Breast epithelium (tissue), 4 donors: ENCODE measurements at regions not wholly inside any gene's neighbourhood (a gene's known extent, or its start where the extent isn't known, plus 50 kb on each side); places are given as distances from the start of the nearest gene placed in this dataset.
"Not testable (repeated sequence)": the region's sequence is repeated elsewhere in the genome, so short reads cannot be mapped to it uniquely, and the experiment has no call there.

Experiments used
- DNase-seq, 2 donors: peaks; one replicate each; pipeline ENCODE4 v3.0.0-alpha.2; 2019; ENCODE audit warnings: low spot score in 2 of 2
- H3K27ac ChIP-seq, 2 donors: fragments of 200-600 bp; sonication (generic) in 1 of 2; one replicate each; pipeline ENCODE4 v1.5.1; 2016 to 2019; ENCODE audit warnings: mild to moderate bottlenecking in 1 of 2
- H3K27me3 ChIP-seq, 2 donors: fragments of 200-600 bp; sonication (generic) in 1 of 2; one replicate each; pipeline versions ENCODE4 v1.5.1 to v1.6.0; 2017 to 2019; ENCODE audit warnings: control low read depth in 1 of 2, mild to moderate bottlenecking in 1 of 2
- H3K36me3 ChIP-seq: fragments of 200-600 bp; one replicate; pipeline ENCODE4 v1.5.1; 2019
- H3K4me1 ChIP-seq, 2 donors: fragments of 200-600 bp; sonication (generic); one replicate each; pipeline ENCODE4 v1.5.1; 2016 to 2019; ENCODE audit warnings: control low read depth in 1 of 2
- H3K4me3 ChIP-seq, 3 donors: fragments of 200-600 bp; sonication (generic); 1 replicate in 2 of 3; 2 replicates in 1 of 3; pipeline ENCODE4 v1.5.1; 2016 to 2019; ENCODE audit warnings: mild to moderate bottlenecking in 3 of 3, moderate library complexity in 2 of 3
- H3K9me3 ChIP-seq, 2 donors: fragments of 200-600 bp; sonication (generic) in 1 of 2; one replicate each; pipeline ENCODE4 v1.5.1; 2016 to 2019; ENCODE audit warnings: control low read depth in 1 of 2
- POLR2A ChIP-seq: fragments of 450-650 bp; IDR thresholded peaks from one replicate; pipeline ENCODE4 v1.6.1; 2016; ENCODE audit warnings: antibody characterized with exemption, mild to moderate bottlenecking, moderate library complexity
- POLR2AphosphoS5 ChIP-seq, 3 donors: sonication (generic); formaldehyde crosslinking; IDR thresholded peaks; one replicate each; pipeline ENCODE4 v1.6.1; 2017; ENCODE audit warnings: antibody characterized with exemption in 3 of 3
- intact Hi-C: fragments of 100-400 bp; cut with DNase I; formaldehyde crosslinking; loops from one replicate; pipeline ENCODE4 v1.15.1; 2023; ENCODE audit warnings: low total_unique reads
- TF ChIP-seq, protein P1 (sequence below), 3 donors: fragments of 450-650 bp; IDR thresholded peaks; one replicate each; pipeline ENCODE4 v1.5.1; 2016 to 2017; ENCODE audit warnings: antibody characterized with exemption in 3 of 3, mild to moderate bottlenecking in 3 of 3, moderate library complexity in 3 of 3

DNA sequence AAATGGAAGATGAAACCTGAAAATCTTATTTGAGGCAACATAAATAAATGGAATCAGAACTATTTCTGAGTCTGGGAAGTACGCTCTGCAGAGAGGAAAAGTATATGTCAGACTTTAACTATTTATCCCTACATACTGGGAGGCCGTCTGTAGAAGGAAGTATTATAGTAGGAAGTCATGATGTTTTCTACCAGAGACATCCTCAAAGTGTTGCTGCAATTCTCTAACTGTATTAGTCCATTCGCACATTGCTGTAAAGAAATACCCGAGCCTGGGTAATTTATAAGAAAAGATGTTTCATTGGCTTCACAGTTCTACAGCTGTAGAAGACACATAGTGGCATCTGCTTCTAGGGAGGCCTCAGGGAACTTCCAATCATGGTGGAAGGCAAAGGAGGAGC lies 88.7 kb upstream of the TBL1X start:
- H3K27me3 ChIP-seq = peaks cover 0 to 27% of the 10 kb centered on the region in 2 donors

DNA sequence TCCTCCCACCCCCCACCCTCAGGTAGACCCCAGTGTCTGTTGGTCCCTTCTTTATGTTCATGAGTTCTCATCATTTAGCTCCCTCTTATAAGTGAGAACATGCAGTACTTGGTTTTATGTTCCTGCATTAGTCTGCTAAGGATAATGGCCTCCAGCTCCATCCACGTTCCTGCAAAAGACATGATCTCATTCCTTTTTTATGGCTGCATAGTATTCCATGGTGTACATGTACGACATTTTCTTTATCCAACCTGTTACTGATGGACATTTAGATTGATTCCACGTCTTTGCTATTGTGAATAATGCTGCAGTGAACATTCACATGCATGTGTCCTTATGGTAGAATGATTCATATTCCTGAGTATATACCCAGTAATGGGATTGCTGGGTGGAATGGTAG lies 87.6 kb upstream of the TBL1X start:
- intact Hi-C loops = loop anchor here (5.0 kb wide), 1 partner anchor 310 kb away; no protein-coding TSS in a partner anchor
- not testable (repeated sequence) for H3K4me1 ChIP-seq, DNase-seq, H3K9me3 ChIP-seq, H3K36me3 ChIP-seq, H3K4me3 ChIP-seq, H3K27ac ChIP-seq
- peaks cover 0 to 27% of the 10 kb centered on the region in 2 donors for H3K27me3 ChIP-seq

More for the DNA sequence above, 88.7 kb upstream of the TBL1X start:
- TF ChIP-seq POLR2A (no peak), POLR2AphosphoS5 (IDR thresholded peaks at IDR 0.05) (no peak)
- H3K4me3 ChIP-seq = no peak overlapping the region
- no peaks in the 10 kb centered on the region for H3K36me3 ChIP-seq
- no peaks in the 10 kb centered on the region for H3K4me1 ChIP-seq
- intact Hi-C loops = loop anchor here (5.0 kb wide), 1 partner anchor 311 kb away; no protein-coding TSS in a partner anchor
- H3K27ac ChIP-seq = no peak overlapping the region
- no peak for DNase-seq
- H3K9me3 ChIP-seq = no peaks in the 10 kb centered on the region

DNA sequence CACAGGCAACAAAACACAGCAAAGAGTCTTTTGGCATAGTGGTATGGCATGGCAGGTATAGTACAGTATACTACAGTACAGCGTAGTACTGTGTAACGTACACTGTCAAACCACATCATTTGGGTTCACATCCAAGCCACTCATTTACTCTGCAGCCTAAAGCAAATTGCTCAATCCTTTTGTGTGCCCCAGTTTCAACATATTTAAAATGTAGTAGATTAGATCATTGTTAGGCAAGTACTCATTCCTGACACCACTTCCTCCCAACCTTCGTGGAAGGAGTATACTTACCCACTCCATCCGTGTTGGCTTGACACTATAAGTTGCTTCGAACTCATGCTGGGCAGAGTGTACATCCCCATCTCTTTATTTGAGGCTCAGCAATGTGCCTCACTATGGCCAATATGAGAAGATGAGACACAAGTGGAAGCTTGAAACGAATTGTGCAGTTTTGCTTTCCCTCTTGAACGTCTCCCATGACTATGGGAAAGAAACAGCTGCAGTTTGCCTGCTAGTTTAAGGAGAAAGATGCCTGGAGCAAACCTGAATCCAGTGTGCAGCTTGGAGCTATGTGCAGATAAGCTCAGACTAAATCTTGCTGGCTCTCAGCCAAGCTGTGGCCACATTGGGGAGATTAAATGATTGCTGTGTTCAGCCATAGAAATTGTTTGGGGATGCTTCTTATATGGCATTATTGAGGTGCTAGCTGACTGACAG lies 85.7 kb upstream of the TBL1X start:
- intact Hi-C loops = loop anchor here (5.0 kb wide), 1 partner anchor 308 kb away; no protein-coding TSS in a partner anchor
- TF ChIP-seq POLR2AphosphoS5 (IDR thresholded peaks at IDR 0.05) = no peak
- TF ChIP-seq, protein P1, sequence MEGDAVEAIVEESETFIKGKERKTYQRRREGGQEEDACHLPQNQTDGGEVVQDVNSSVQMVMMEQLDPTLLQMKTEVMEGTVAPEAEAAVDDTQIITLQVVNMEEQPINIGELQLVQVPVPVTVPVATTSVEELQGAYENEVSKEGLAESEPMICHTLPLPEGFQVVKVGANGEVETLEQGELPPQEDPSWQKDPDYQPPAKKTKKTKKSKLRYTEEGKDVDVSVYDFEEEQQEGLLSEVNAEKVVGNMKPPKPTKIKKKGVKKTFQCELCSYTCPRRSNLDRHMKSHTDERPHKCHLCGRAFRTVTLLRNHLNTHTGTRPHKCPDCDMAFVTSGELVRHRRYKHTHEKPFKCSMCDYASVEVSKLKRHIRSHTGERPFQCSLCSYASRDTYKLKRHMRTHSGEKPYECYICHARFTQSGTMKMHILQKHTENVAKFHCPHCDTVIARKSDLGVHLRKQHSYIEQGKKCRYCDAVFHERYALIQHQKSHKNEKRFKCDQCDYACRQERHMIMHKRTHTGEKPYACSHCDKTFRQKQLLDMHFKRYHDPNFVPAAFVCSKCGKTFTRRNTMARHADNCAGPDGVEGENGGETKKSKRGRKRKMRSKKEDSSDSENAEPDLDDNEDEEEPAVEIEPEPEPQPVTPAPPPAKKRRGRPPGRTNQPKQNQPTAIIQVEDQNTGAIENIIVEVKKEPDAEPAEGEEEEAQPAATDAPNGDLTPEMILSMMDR (IDR thresholded peaks at IDR 0.05) = no peak
- TF ChIP-seq POLR2A = no peak
- no peak overlapping the region for H3K4me3 ChIP-seq
- no peaks in the 10 kb centered on the region for H3K9me3 ChIP-seq
- no peaks in the 10 kb centered on the region for H3K4me1 ChIP-seq
- no peak for DNase-seq
- H3K36me3 ChIP-seq = no peaks in the 10 kb centered on the region
- H3K27ac ChIP-seq = no peak overlapping the region
- peaks cover 0 to 31% of the 10 kb centered on the region in 2 donors for H3K27me3 ChIP-seq

DNA sequence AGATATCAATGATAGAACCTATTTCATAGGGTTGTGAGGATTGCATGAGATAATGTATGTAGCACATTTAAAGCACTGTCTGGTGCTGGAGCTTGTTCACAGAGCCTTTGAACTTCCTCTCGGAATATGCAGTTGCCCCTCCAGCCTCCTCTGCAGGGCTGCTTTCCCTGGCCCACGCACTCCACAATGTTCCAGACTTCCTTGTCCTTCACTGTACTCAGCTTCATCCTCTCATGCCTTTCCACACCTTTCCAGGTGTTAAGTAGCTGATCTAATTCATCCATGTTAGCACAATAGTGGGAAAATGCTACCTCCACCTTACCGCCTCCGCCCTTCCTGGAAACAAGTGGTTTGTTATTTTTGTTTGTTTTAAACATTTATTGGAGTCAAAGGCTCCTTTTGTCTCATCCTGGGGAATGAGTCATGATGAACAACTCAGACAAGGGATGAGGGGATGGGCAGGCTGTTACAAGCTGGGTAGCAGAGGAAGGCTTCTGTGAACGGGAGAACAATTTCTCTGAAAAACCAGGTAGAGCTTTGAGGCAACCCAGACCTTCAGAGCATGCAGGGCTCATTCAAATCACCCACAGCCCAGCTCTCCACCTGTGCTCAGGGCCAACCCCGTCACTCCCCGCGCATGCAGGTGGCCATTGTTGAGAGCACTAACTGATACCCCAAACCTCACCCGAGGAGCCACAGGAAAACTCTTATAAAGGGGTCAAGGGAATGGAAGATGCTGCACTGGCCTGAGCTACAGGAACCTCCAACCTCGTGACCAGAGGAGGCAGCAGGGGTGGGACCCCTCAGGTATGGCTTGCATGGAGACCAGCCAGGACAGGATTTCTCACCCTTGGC lies 84.9 kb upstream of the TBL1X start:
- Histone ChIP-seq H3K36me3 (no peaks in the 10 kb centered on the region), H3K9me3 (no peaks in the 10 kb centered on the region), H3K27me3 (peaks cover 0 to 31% of the 10 kb centered on the region in 2 donors), H3K27ac (no peak overlapping the region), H3K4me1 (no peaks in the 10 kb centered on the region), H3K4me3 (no peak overlapping the region)
- DNase-seq = no peak
- TF ChIP-seq POLR2A (no peak), POLR2AphosphoS5 (IDR thresholded peaks at IDR 0.05) (no peak)
- TF ChIP-seq, protein P1 (IDR thresholded peaks at IDR 0.05) = no peak
- intact Hi-C loops = loop anchor here (5.0 kb wide), 1 partner anchor 307 kb away; no protein-coding TSS in a partner anchor

DNA sequence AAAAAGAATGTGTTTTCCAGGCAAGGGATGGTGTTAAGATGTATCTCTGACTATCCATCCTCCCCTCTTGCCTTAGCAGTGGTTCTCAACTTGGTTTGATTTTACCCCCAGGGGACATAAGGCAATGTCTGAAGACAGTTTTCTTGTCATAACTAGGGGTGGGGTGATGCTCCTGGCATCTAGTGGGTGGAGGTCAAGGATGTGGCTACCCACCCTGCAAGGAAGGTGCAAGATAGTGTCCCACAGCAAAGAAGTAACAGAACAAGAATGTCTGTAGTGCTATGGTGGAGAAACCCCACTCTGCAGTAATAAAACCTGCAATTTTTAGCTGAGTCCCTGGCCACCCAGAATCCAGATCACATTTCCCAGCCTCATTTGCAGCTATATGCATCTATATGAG lies 81.2 kb upstream of the TBL1X start:
- H3K27me3 ChIP-seq = peaks cover 0 to 23% of the 10 kb centered on the region in 2 donors
- no peak overlapping the region for H3K4me3 ChIP-seq
- no peak overlapping the region for H3K27ac ChIP-seq
- no peaks in the 10 kb centered on the region for H3K36me3 ChIP-seq
- no peak for DNase-seq
- intact Hi-C loops = no loop called here
- no peaks in the 10 kb centered on the region for H3K9me3 ChIP-seq
- TF ChIP-seq, protein P1 (IDR thresholded peaks at IDR 0.05) = no peak
- TF ChIP-seq POLR2AphosphoS5 (IDR thresholded peaks at IDR 0.05) (no peak), POLR2A (no peak)
- no peaks in the 10 kb centered on the region for H3K4me1 ChIP-seq

DNA sequence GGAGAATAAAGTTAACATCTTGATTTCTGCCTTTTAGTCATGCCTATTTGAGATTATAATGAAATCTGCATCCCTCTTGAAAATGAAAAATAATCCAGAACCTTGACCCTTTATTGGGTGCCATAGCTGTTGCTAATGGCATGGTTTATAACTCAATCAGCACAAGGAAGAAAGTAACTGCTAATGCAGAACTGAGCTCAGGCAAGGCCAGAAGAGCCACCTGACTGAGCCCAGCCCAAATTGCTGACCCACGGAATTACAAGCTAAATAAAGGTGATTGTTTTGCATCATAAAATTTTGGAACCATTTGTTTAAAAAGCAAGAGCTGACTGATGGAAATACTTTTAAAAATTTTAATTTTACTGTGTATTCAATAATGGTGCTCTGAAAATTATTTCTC lies 76.4 kb upstream of the TBL1X start:
- intact Hi-C loops = no loop called here
- no peak for DNase-seq
- Histone ChIP-seq H3K9me3 (peaks cover 0 to 6% of the 10 kb centered on the region in 2 donors), H3K36me3 (no peaks in the 10 kb centered on the region), H3K4me3 (no peak overlapping the region), H3K27ac (no peak overlapping the region), H3K27me3 (peaks cover 0 to 9% of the 10 kb centered on the region in 2 donors), H3K4me1 (no peaks in the 10 kb centered on the region)
- TF ChIP-seq, protein P1 (IDR thresholded peaks at IDR 0.05) = no peak
- TF ChIP-seq POLR2A (no peak), POLR2AphosphoS5 (IDR thresholded peaks at IDR 0.05) (no peak)
